K562 (cell line): ENCODE measurements at regions not wholly inside any gene's neighbourhood (a gene's known extent, or its start where the extent isn't known, plus 50 kb on each side); places are given as distances from the start of the nearest gene placed in this dataset.

Experiments used
- ATAC-seq: fragments of 200-7000 bp; cut with Tn5 transposase; 3 replicates; pipeline ENCODE4 v1.9.1; 2020; ENCODE audit warnings: moderate library complexity
- BruUV-seq: library from RNA; stranded (reverse); fragments of 400-500 nt; replicated peaks from 2 replicates; lab custom pipeline; 2021; lab: Mats Ljungman, UMichigan
- CTCF ChIA-PET: fragments of 300-600 bp; formaldehyde crosslinking; extraction: SDS; loops from one replicate; lab custom pipeline; 2021; ENCODE audit warnings: low intra/inter-chr PET ratio; lab: Yijun Ruan, JAX
- POLR2A ChIA-PET: fragments of 300-600, 350-650 bp; sonication (Branson Sonifier 250); formaldehyde crosslinking; extraction: SDS; loops from one replicate; lab custom pipeline; 2021; ENCODE audit warnings: antibody characterized with exemption, inconsistent platforms; lab: Yijun Ruan, JAX
- DNase-seq, 4 experiments: peaks; one replicate each; pipeline versions ENCODE4 v3.0.0 to v3.0.0-alpha.2; 2011 to 2018; ENCODE audit warnings: low spot score in 3 of 4, mixed read lengths in 3 of 4; ENCODE audit errors: extremely low read depth in 1 of 4
- FAIRE-seq: peaks from 2 replicates; lab custom pipeline; 2011; peaks lifted over from hg19 to GRCh38; lab: Jason Lieb, UNC
- H2AFZ ChIP-seq: 2 replicates; pipeline ENCODE4 v1.6.0; 2011; ENCODE audit warnings: low read depth, low read length, control low read depth, inconsistent platforms
- H3K27ac ChIP-seq: fragments of 200-600 bp; 3 replicates; pipeline ENCODE4 v1.8.0; 2011; ENCODE audit warnings: low read depth, mild to moderate bottlenecking, control low read depth, inconsistent platforms, low read length, moderate library complexity, mixed read lengths; ENCODE audit errors: extremely low read depth
- H3K27me3 ChIP-seq, 2 experiments: fragments of 300-600 bp in 1 of 2; 2 replicates in 1 of 2; 3 replicates in 1 of 2; pipeline versions ENCODE4 v1.6.0 to v1.8.0; 2011; ENCODE audit warnings: inconsistent platforms in 2 of 2, low read length in 2 of 2, mild to moderate bottlenecking in 1 of 2, mixed read lengths in 1 of 2, moderate library complexity in 1 of 2; ENCODE audit not compliant: control insufficient read depth in 2 of 2, insufficient read depth in 2 of 2
- H3K36me3 ChIP-seq: fragments of 300-600 bp; 3 replicates; pipeline ENCODE4 v1.8.0; 2011; ENCODE audit warnings: mild to moderate bottlenecking, low read length, inconsistent platforms; ENCODE audit not compliant: control insufficient read depth, insufficient read depth
- H3K4me1 ChIP-seq, 2 experiments: fragments of 200-600 bp in 1 of 2; replicated peaks in 1 of 2; 2 replicates in 1 of 2; 3 replicates in 1 of 2; pipeline versions ENCODE4 v1.5.1 to v1.8.0; 2011; ENCODE audit warnings: inconsistent platforms in 2 of 2, low read length in 2 of 2, mild to moderate bottlenecking in 1 of 2, mixed read lengths in 1 of 2, moderate library complexity in 1 of 2; ENCODE audit not compliant: control insufficient read depth in 2 of 2, insufficient read depth in 2 of 2
- H3K4me2 ChIP-seq: 2 replicates; pipeline ENCODE4 v1.6.1; 2011; ENCODE audit warnings: low read length, control low read depth, inconsistent platforms, mixed read lengths; ENCODE audit not compliant: insufficient read depth
- H3K4me3 ChIP-seq: fragments of 200-600 bp; sonication (generic), shearing (Covaris generic); 2 replicates; pipeline ENCODE4 v1.5.1; 2016; ENCODE audit warnings: control low read depth, inconsistent platforms
- H3K79me2 ChIP-seq: fragments of 200-600 bp; 3 replicates; pipeline ENCODE4 v1.8.0; 2011; ENCODE audit warnings: low read length, inconsistent platforms; ENCODE audit not compliant: control insufficient read depth, insufficient read depth
- H3K9ac ChIP-seq, 2 experiments: 2 replicates each; pipeline versions ENCODE4 v1.6.0 to v1.6.1; 2011; ENCODE audit warnings: low read depth in 2 of 2, low read length in 2 of 2, control low read depth in 1 of 2, inconsistent platforms in 1 of 2, mild to moderate bottlenecking in 1 of 2, mixed read lengths in 1 of 2; ENCODE audit not compliant: insufficient read depth in 1 of 2
- H3K9me1 ChIP-seq: one replicate; pipeline ENCODE4 v1.6.0; 2011; ENCODE audit warnings: inconsistent platforms, mild to moderate bottlenecking, low read length, moderate library complexity; ENCODE audit not compliant: control insufficient read depth, insufficient read depth
- H3K9me3 ChIP-seq: replicated peaks from 2 replicates; pipeline ENCODE4 v1.5.1; 2011; ENCODE audit warnings: low read depth, low read length, inconsistent platforms; ENCODE audit not compliant: control insufficient read depth, insufficient read depth
- H4K20me1 ChIP-seq: replicated peaks from 2 replicates; pipeline ENCODE4 v1.6.1; 2011; ENCODE audit warnings: low read length, inconsistent platforms, mixed read lengths; ENCODE audit not compliant: control insufficient read depth, insufficient read depth
- C11orf30 ChIP-seq: fragments of 450-650 bp; IDR thresholded peaks from 2 replicates; pipeline ENCODE4 v1.6.1; 2016; ENCODE audit warnings: low read depth, mild to moderate bottlenecking
- HNRNPH1 ChIP-seq: fragments of 200-400 bp; formaldehyde crosslinking; optimal IDR thresholded peaks from 2 replicates; pipeline ENCODE3; 2017; ENCODE audit warnings: low read depth, mild to moderate bottlenecking, low read length, moderate library complexity
- JUND ChIP-seq, 2 experiments: IDR thresholded peaks; 2 replicates in 1 of 2; 3 replicates in 1 of 2; pipeline ENCODE4 v1.6.1; 2011; ENCODE audit warnings: borderline replicate concordance in 2 of 2, low read depth in 2 of 2, low read length in 2 of 2, improper control_type of control experiment in 1 of 2, missing biosample characterization in 1 of 2, missing genetic modification characterization in 1 of 2, missing genetic modification reagents in 1 of 2
- NBN ChIP-seq: fragments of 450-650 bp; IDR thresholded peaks from 2 replicates; pipeline ENCODE4 v1.6.1; 2016; ENCODE audit warnings: low read depth, mild to moderate bottlenecking
- RBM25 ChIP-seq: fragments of 200-400 bp; formaldehyde crosslinking; IDR thresholded peaks from 2 replicates; pipeline ENCODE4 v1.6.1; 2018; ENCODE audit warnings: low read length, low read depth, moderate library complexity; ENCODE audit not compliant: severe bottlenecking
- SMC3 ChIP-seq: conservative IDR thresholded peaks from 2 replicates; pipeline ENCODE4 v1.6.1; 2011; ENCODE audit warnings: low read depth, low read length, improper control_type of control experiment; ENCODE audit not compliant: insufficient read depth
- ZNF316 ChIP-seq: fragments of 450-650 bp; IDR thresholded peaks from 2 replicates; pipeline ENCODE4 v1.6.1; 2016
- WGBS: fragments of 100-300 bp; shearing (Covaris generic); methylation state at CpG from one replicate; pipeline ENCODE4 v1.1.6; 2016; ENCODE audit warnings: low coverage, mixed read lengths; ENCODE audit not compliant: insufficient coverage; ENCODE audit errors: missing lambda C conversion rate; 5-methylcytosine and 5-hydroxymethylcytosine counted together
- in situ Hi-C: fragments of 300-500 bp; cut with MboI; formaldehyde crosslinking; loops from 4 replicates; pipeline ENCODE4 v1.15.0; 2018; ENCODE audit warnings: inconsistent platforms, mixed read lengths
- intact Hi-C: fragments of 100-400 bp; cut with micrococcal nuclease; formaldehyde crosslinking; loops from 2 replicates; pipeline ENCODE4 v1.14.2; 2022

DNA sequence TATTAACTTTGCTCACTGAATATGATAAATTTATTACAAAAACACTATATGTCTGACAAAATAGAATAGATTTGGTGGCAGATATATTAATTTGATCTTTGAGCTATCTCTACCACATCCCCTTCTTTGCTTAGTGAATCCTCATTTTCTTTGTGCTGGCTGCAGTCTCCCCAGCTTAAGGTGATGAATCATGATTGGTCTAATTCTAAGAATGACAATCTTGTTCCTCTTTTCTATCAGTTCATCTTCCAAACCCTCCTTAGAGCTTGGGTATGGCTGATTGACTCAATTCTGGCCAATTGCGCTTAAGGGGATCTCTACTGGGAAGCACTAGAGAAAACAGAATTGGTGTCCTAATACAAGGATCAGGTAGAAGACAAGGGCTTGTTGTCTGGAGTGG is 309.6 kb upstream of the GOLIM4 start:
- WGBS = 7% methylated on average over 1 of the region's 1 CpG
- FAIRE-seq = no peak
- Histone ChIP-seq H3K9ac (no peak overlapping the region), H3K4me2 (no peak overlapping the region), H3K27me3 (no peaks in the 10 kb centered on the region), H3K4me3 (no peak overlapping the region), H3K9me3 (no peaks in the 10 kb centered on the region), H3K79me2 (no peaks in the 10 kb centered on the region), H3K27ac (no peak overlapping the region), H3K36me3 (no peaks in the 10 kb centered on the region), H2AFZ (no peak overlapping the region), H3K4me1 (no peaks in the 10 kb centered on the region), H3K9me1 (no peaks in the 10 kb centered on the region), H4K20me1 (no peaks in the 10 kb centered on the region)
- ChIA-PET POLR2A (no interaction called here), CTCF (no interaction called here)
- in situ Hi-C loops (no loop called here), intact Hi-C loops (no loop called here)
- BruUV-seq = no TSS peak
- no peak for ATAC-seq
- no peak for TF ChIP-seq JUND (IDR thresholded peaks at IDR 0.05; ENCODE audit: borderline replicate concordance, low read depth, low read length)
- TF ChIP-seq JUND (tag; IDR thresholded peaks at IDR 0.05; ENCODE audit: borderline replicate concordance, low read depth, low read length) = no peak
- no peak for TF ChIP-seq NBN
- no peak for TF ChIP-seq HNRNPH1
- no peak for TF ChIP-seq SMC3
- no peak for DNase-seq

DNA sequence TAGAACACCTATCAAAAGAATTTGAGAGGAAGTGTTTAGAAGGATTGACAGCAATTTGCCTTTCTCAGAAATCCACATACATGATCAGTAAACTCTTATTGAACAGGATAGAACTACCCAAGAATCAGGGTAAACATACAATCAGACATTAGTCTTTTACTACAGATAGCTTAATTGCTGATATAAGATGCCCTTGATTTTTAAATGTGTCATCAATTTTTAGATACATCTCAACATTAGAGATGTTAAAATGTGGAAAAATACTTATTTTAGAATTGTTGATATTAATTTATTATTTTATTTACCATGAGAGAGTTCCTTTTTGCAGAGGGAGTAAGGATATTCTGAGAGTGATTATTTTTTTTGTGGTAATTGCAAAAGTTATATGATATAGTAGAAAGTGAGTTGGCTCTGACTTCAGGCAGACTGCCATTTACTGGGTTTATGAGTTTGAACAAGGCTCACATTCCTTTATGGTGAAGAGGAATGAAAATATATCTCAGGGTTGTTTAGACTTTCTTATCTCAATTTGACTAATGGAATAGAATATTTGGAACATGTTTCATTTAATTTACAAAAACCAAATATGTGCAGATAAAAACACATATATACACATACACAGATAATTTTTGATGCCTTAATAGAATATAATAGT is 302.8 kb upstream of the GOLIM4 start:
- H3K27ac ChIP-seq = no peak overlapping the region
- intact Hi-C loops = no loop called here
- H4K20me1 ChIP-seq = no peaks in the 10 kb centered on the region
- no peaks in the 10 kb centered on the region for H3K36me3 ChIP-seq
- H3K9me3 ChIP-seq = no peaks in the 10 kb centered on the region; the same call in none of the 2 replicates
- H3K4me1 ChIP-seq = no peaks in the 10 kb centered on the region
- H3K9me1 ChIP-seq = no peaks in the 10 kb centered on the region
- ChIA-PET POLR2A (no interaction called here), CTCF (no interaction called here)
- TF ChIP-seq ZNF316 = peak; percentile 28; the same call in 1 of the 2 replicates
- TF ChIP-seq C11orf30 = peak; percentile 13; the same call in 1 of the 2 replicates
- no peak for TF ChIP-seq RBM25
- H3K4me2 ChIP-seq = no peak overlapping the region
- H2AFZ ChIP-seq = no peak overlapping the region
- FAIRE-seq (no peak), DNase-seq (no peak), ATAC-seq (no peak)
- H3K4me3 ChIP-seq = no peak overlapping the region
- H3K9ac ChIP-seq = no peak overlapping the region
- no peaks in the 10 kb centered on the region for H3K27me3 ChIP-seq
- no TSS peak for BruUV-seq
- in situ Hi-C loops = no loop called here
- no peaks in the 10 kb centered on the region for H3K79me2 ChIP-seq
